IMR-90 (cell line): ENCODE measurements at regions not wholly inside any gene's neighbourhood (a gene's known extent, or its start where the extent isn't known, plus 50 kb on each side); places are given as distances from the start of the nearest gene placed in this dataset.

Experiments used
- ATAC-seq: fragments of 200-7000 bp; cut with Tn5 transposase; 2 replicates; pipeline ENCODE4 v1.9.1; 2020; ENCODE audit warnings: low read depth, mild to moderate bottlenecking, moderate library complexity
- BruUV-seq: library from RNA; stranded (reverse); fragments of 400-500 nt; replicated peaks from 2 replicates; lab custom pipeline; 2021; lab: Mats Ljungman, UMichigan
- CTCF ChIA-PET: fragments of 300-600 bp; formaldehyde crosslinking; extraction: SDS; loops from one replicate; lab custom pipeline; 2021; ENCODE audit warnings: antibody characterized with exemption; lab: Yijun Ruan, JAX
- POLR2A ChIA-PET: fragments of 300-600 bp; sonication (Branson Sonifier 250); formaldehyde crosslinking; loops from one replicate; lab custom pipeline; 2022; ENCODE audit warnings: antibody characterized with exemption; ENCODE audit not compliant: unreplicated experiment; lab: Charles Lee
- DNase-seq: peaks from one replicate; pipeline ENCODE4 v3.0.0; 2013
- H2AFZ ChIP-seq: replicated peaks from 2 replicates; pipeline ENCODE3; 2013; ENCODE audit warnings: low read length, mild to moderate bottlenecking; ENCODE audit not compliant: poor library complexity
- H2AK5ac ChIP-seq: 2 replicates; pipeline ENCODE4 v1.6.1; 2013; ENCODE audit warnings: low read depth, low read length, inconsistent platforms
- H2AK9ac ChIP-seq: replicated peaks from 2 replicates; pipeline ENCODE3; 2013; ENCODE audit warnings: mild to moderate bottlenecking, low read depth, low read length, moderate library complexity; ENCODE audit not compliant: poor library complexity
- H2BK120ac ChIP-seq: 2 replicates; pipeline ENCODE4 v1.6.1; 2013; ENCODE audit warnings: low read depth, low read length, inconsistent platforms
- H2BK15ac ChIP-seq: 3 replicates; pipeline ENCODE4 v1.6.1; 2013; ENCODE audit warnings: low read depth, low read length, inconsistent platforms
- H2BK20ac ChIP-seq: 2 replicates; pipeline ENCODE4 v1.6.1; 2013; ENCODE audit warnings: low read depth, mild to moderate bottlenecking, inconsistent platforms, low read length, moderate library complexity
- H2BK5ac ChIP-seq: 2 replicates; pipeline ENCODE4 v1.6.1; 2013; ENCODE audit warnings: mild to moderate bottlenecking, low read depth, low read length, inconsistent platforms; ENCODE audit not compliant: poor library complexity, severe bottlenecking
- H3K14ac ChIP-seq: replicated peaks from 2 replicates; pipeline ENCODE4 v1.6.1; 2013; ENCODE audit warnings: low read depth, low read length, inconsistent platforms
- H3K18ac ChIP-seq: 2 replicates; pipeline ENCODE4 v1.6.1; 2013; ENCODE audit warnings: low read depth, low read length, control low read depth
- H3K23ac ChIP-seq: 2 replicates; pipeline ENCODE4 v1.6.1; 2013; ENCODE audit warnings: low read depth, low read length, inconsistent platforms
- H3K27ac ChIP-seq: 2 replicates; pipeline ENCODE4 v1.5.1; 2013; ENCODE audit warnings: mild to moderate bottlenecking, control low read depth, low read length; ENCODE audit not compliant: insufficient read depth
- H3K27me3 ChIP-seq: 2 replicates; pipeline ENCODE4 v1.6.1; 2013; ENCODE audit warnings: low read length; ENCODE audit not compliant: control insufficient read depth, insufficient read depth
- H3K36me3 ChIP-seq: 2 replicates; pipeline ENCODE4 v1.6.1; 2013; ENCODE audit warnings: low read length, mixed read lengths; ENCODE audit not compliant: control insufficient read depth, insufficient read depth
- H3K4ac ChIP-seq: 2 replicates; pipeline ENCODE4 v1.6.1; 2013; ENCODE audit warnings: low read depth, low read length, inconsistent platforms
- H3K4me1 ChIP-seq: 2 replicates; pipeline ENCODE4 v1.6.1; 2013; ENCODE audit warnings: low read length, mixed read lengths; ENCODE audit not compliant: control insufficient read depth, insufficient read depth
- H3K4me2 ChIP-seq: 2 replicates; pipeline ENCODE4 v1.6.1; 2013; ENCODE audit warnings: low read depth, mild to moderate bottlenecking, control low read depth, low read length, moderate library complexity
- H3K4me3 ChIP-seq: 2 replicates; pipeline ENCODE4 v1.5.1; 2013; ENCODE audit warnings: low read depth, mild to moderate bottlenecking, control low read depth, low read length, moderate library complexity; ENCODE audit not compliant: insufficient read depth
- H3K56ac ChIP-seq: 2 replicates; pipeline ENCODE4 v1.6.1; 2013; ENCODE audit warnings: low read length, inconsistent platforms; ENCODE audit not compliant: insufficient read depth; ENCODE audit errors: extremely low read depth
- H3K79me1 ChIP-seq, 2 experiments: 2 replicates each; pipeline ENCODE4 v1.6.1; 2013; ENCODE audit warnings: low read length in 2 of 2, inconsistent platforms in 1 of 2, low read depth in 1 of 2
- H3K9ac ChIP-seq: 2 replicates; pipeline ENCODE4 v1.6.1; 2013; ENCODE audit warnings: low read depth, low read length, control low read depth
- H3K9me1 ChIP-seq: 2 replicates; pipeline ENCODE4 v1.6.1; 2013; ENCODE audit warnings: low read length, inconsistent platforms; ENCODE audit not compliant: insufficient read depth
- H3K9me3 ChIP-seq: 2 replicates; pipeline ENCODE4 v1.6.1; 2013; ENCODE audit warnings: low read length; ENCODE audit not compliant: control insufficient read depth, insufficient read depth
- H4K20me1 ChIP-seq: 2 replicates; pipeline ENCODE4 v1.6.1; 2013; ENCODE audit warnings: low read length, inconsistent platforms; ENCODE audit not compliant: insufficient read depth
- H4K5ac ChIP-seq: 2 replicates; pipeline ENCODE4 v1.6.1; 2013; ENCODE audit warnings: mild to moderate bottlenecking, low read depth, low read length, control low read depth
- H4K8ac ChIP-seq, 2 experiments: 2 replicates each; pipeline ENCODE4 v1.6.1; 2013; ENCODE audit warnings: low read depth in 2 of 2, low read length in 2 of 2, control low read depth in 1 of 2, inconsistent platforms in 1 of 2
- H4K91ac ChIP-seq: 2 replicates; pipeline ENCODE4 v1.6.1; 2013; ENCODE audit warnings: low read depth, low read length, inconsistent platforms; ENCODE audit not compliant: insufficient read depth
- BHLHE40 ChIP-seq: fragments of 150-350 bp; IDR thresholded peaks from 2 replicates; pipeline ENCODE4 v1.6.1; 2016; ENCODE audit warnings: mild to moderate bottlenecking, low read depth, low read length
- CEBPB ChIP-seq: IDR thresholded peaks from 2 replicates; pipeline ENCODE4 v1.6.1; 2012; ENCODE audit warnings: low read depth, low read length, improper control_type of control experiment
- CHD1 ChIP-seq: IDR thresholded peaks from 2 replicates; pipeline ENCODE4 v1.6.1; 2012; ENCODE audit warnings: low read depth, low read length, improper control_type of control experiment
- CTCF ChIP-seq: conservative IDR thresholded peaks from 2 replicates; pipeline ENCODE4 v1.5.1; 2012; ENCODE audit warnings: mild to moderate bottlenecking, low read depth, low read length, improper control_type of control experiment
- ELK1 ChIP-seq: fragments of 150-350 bp; IDR thresholded peaks from 2 replicates; pipeline ENCODE4 v1.6.1; 2016; ENCODE audit warnings: low read depth, mild to moderate bottlenecking, low read length, moderate library complexity, borderline replicate concordance
- FOS ChIP-seq: fragments of 150-350 bp; IDR thresholded peaks from 2 replicates; pipeline ENCODE4 v1.6.1; 2016; ENCODE audit warnings: low read depth, low read length
- MAFK ChIP-seq: IDR thresholded peaks from 2 replicates; pipeline ENCODE4 v1.6.1; 2012; ENCODE audit warnings: low read depth, low read length, improper control_type of control experiment
- MAZ ChIP-seq: IDR thresholded peaks from 2 replicates; pipeline ENCODE4 v1.6.1; 2012; ENCODE audit warnings: low read depth, mild to moderate bottlenecking, low read length, improper control_type of control experiment, moderate library complexity, borderline replicate concordance
- MXI1 ChIP-seq: IDR thresholded peaks from 2 replicates; pipeline ENCODE4 v1.6.1; 2012; ENCODE audit warnings: low read depth, mild to moderate bottlenecking, low read length, moderate library complexity, borderline replicate concordance
- NFE2L2 ChIP-seq: fragments of 150-350 bp; IDR thresholded peaks from 2 replicates; pipeline ENCODE4 v1.6.1; 2016; ENCODE audit warnings: low read depth, mild to moderate bottlenecking, low read length
- POLR2A ChIP-seq: IDR thresholded peaks from 2 replicates; pipeline ENCODE4 v1.6.1; 2012; ENCODE audit warnings: mild to moderate bottlenecking, low read depth, low read length
- RAD21 ChIP-seq: IDR thresholded peaks from 2 replicates; pipeline ENCODE4 v1.6.1; 2012; ENCODE audit warnings: low read length, improper control_type of control experiment
- RCOR1 ChIP-seq: IDR thresholded peaks from 2 replicates; pipeline ENCODE4 v1.6.1; 2012; ENCODE audit warnings: mild to moderate bottlenecking, low read length, improper control_type of control experiment; ENCODE audit not compliant: insufficient replicate concordance
- RFX5 ChIP-seq: IDR thresholded peaks from 2 replicates; pipeline ENCODE4 v1.8.0; 2012; ENCODE audit warnings: low read depth, mild to moderate bottlenecking, low read length, moderate library complexity
- SMC3 ChIP-seq: fragments of 150-350 bp; IDR thresholded peaks from 2 replicates; pipeline ENCODE4 v1.6.1; 2016; ENCODE audit warnings: low read depth, mild to moderate bottlenecking, antibody characterized with exemption, low read length, moderate library complexity
- USF2 ChIP-seq: fragments of 150-350 bp; IDR thresholded peaks from 2 replicates; pipeline ENCODE4 v1.6.1; 2017; ENCODE audit warnings: mild to moderate bottlenecking, antibody characterized with exemption, low read length, low read depth
- WGBS, 2 experiments: methylation state at CpG; one replicate each; pipeline versions ENCODE4 v1.1.5 to v1.1.7; 2013; ENCODE audit warnings: missing lambda C conversion rate in 2 of 2; ENCODE audit not compliant: insufficient read length in 1 of 2; ENCODE audit errors: extremely low coverage in 2 of 2; 5-methylcytosine and 5-hydroxymethylcytosine counted together
- dilution Hi-C: fragments of 300-500 bp; cut with HindIII; formaldehyde crosslinking; loops from one replicate; pipeline ENCODE4 v1.14.3; 2018; ENCODE audit warnings: low sequenced_read_pairs; ENCODE audit not compliant: unreplicated experiment
- in situ Hi-C: fragments of 300-500 bp; cut with MboI; formaldehyde crosslinking; loops from 3 replicates; pipeline ENCODE4 v1.14.3; 2019; ENCODE audit warnings: low sequenced_read_pairs, inconsistent platforms, mixed read lengths
- intact Hi-C: fragments of 100-400 bp; cut with micrococcal nuclease; formaldehyde crosslinking; loops from 2 replicates; pipeline ENCODE4 v1.10.0; 2022

GRCh38 chr7:85310301-85310700 lies 123.4 kb upstream of the SEMA3D start:
- no peaks in the 10 kb centered on the region for H3K79me1 ChIP-seq
- no peak overlapping the region for H4K91ac ChIP-seq
- dilution Hi-C loops, result no loop called here
- no peak overlapping the region for H3K14ac ChIP-seq
- H3K9me3 ChIP-seq, result no peaks in the 10 kb centered on the region
- intact Hi-C loops, result no loop called here
- H2AK5ac ChIP-seq, result no peak overlapping the region
- no peak overlapping the region for H2BK20ac ChIP-seq
- H4K8ac ChIP-seq, result no peak overlapping the region
- in situ Hi-C loops, result no loop called here
- TF ChIP-seq MAFK (no peak), MXI1 (no peak), POLR2A (no peak), SMC3 (no peak), RFX5 (no peak), CTCF (no peak), CHD1 (no peak), NFE2L2 (no peak), FOS (no peak), BHLHE40 (no peak), CEBPB (no peak), MAZ (no peak), ELK1 (no peak), RCOR1 (no peak), USF2 (no peak), RAD21 (no peak)
- BruUV-seq, result no TSS peak
- no peaks in the 10 kb centered on the region for H3K9me1 ChIP-seq
- no peak overlapping the region for H3K27ac ChIP-seq
- H3K56ac ChIP-seq, result no peak overlapping the region
- H3K4me2 ChIP-seq, result no peak overlapping the region
- no peak overlapping the region for H2BK120ac ChIP-seq
- H2BK5ac ChIP-seq, result no peak overlapping the region
- WGBS, 2 experiments, result no CpG with 5 or more reads among the region's 1 CpG
- no peak overlapping the region for H2BK15ac ChIP-seq
- no peak overlapping the region for H3K18ac ChIP-seq
- H3K4me3 ChIP-seq, result no peak overlapping the region
- ATAC-seq, result no peak
- no peak overlapping the region for H2AFZ ChIP-seq
- ChIA-PET POLR2A (no interaction called here), CTCF (no interaction called here)
- no peak overlapping the region for H3K9ac ChIP-seq
- no peak overlapping the region for H2AK9ac ChIP-seq
- no peaks in the 10 kb centered on the region for H3K36me3 ChIP-seq
- H3K4me1 ChIP-seq, result no peaks in the 10 kb centered on the region
- no peak overlapping the region for H3K23ac ChIP-seq
- no peaks in the 10 kb centered on the region for H4K20me1 ChIP-seq
- H4K5ac ChIP-seq, result no peak overlapping the region
- no peaks in the 10 kb centered on the region for H3K27me3 ChIP-seq
- no peak overlapping the region for H3K4ac ChIP-seq
- DNase-seq, result no peak
